Upper lobe of left lung (tissue), 6 donors: ENCODE measurements at regions not wholly inside any gene's neighbourhood (a gene's known extent, or its start where the extent isn't known, plus 50 kb on each side); places are given as distances from the start of the nearest gene placed in this dataset.

Experiments
- ATAC-seq, 2 donors: fragments of 200-7000 bp; cut with Tn5 transposase; one replicate each; pipeline ENCODE4 v1.9.1; 2022; ENCODE audit warnings: mild to moderate bottlenecking in 2 of 2, moderate library complexity in 2 of 2; ENCODE audit not compliant: low FRiP score in 2 of 2
- DNase-seq, 2 donors: peaks; one replicate each; pipeline ENCODE4 v3.0.0-alpha.2; 2019 to 2020
- H3K27ac ChIP-seq, 4 donors: fragments of 200-600 bp; sonication (generic); one replicate each; pipeline ENCODE4 v1.5.1; 2016 to 2019
- H3K27me3 ChIP-seq, 4 donors: fragments of 200-600 bp; sonication (generic); one replicate each; pipeline ENCODE4 v1.5.1; 2017 to 2019
- H3K36me3 ChIP-seq, 4 donors: fragments of 200-600 bp; sonication (generic); one replicate each; pipeline ENCODE4 v1.5.1; 2016 to 2019
- H3K4me1 ChIP-seq, 4 donors: fragments of 200-600 bp; sonication (generic); one replicate each; pipeline ENCODE4 v1.5.1; 2018 to 2019
- H3K4me3 ChIP-seq, 4 donors: fragments of 200-600 bp; sonication (generic); one replicate each; pipeline ENCODE4 v1.5.1; 2017 to 2019; ENCODE audit warnings: mild to moderate bottlenecking in 2 of 4, moderate library complexity in 1 of 4
- H3K9me3 ChIP-seq, 4 donors: fragments of 200-600 bp; sonication (generic); one replicate each; pipeline ENCODE4 v1.5.1; 2018 to 2019
- CTCF ChIP-seq, 6 experiments: fragments of 450-650 bp in 4 of 6; fragments of 200-600 bp in 2 of 6; sonication (generic) in 2 of 6; IDR thresholded peaks; one replicate each; pipeline ENCODE4 v1.5.1; 2016 to 2019; ENCODE audit warnings: antibody characterized with exemption in 6 of 6
- EP300 ChIP-seq, 4 donors: sonication (generic); formaldehyde crosslinking; IDR thresholded peaks; one replicate each; pipeline ENCODE4 v1.5.1; 2017; ENCODE audit warnings: antibody characterized with exemption in 4 of 4, control low read depth in 2 of 4
- POLR2A ChIP-seq, 4 donors: fragments of 450-650 bp; IDR thresholded peaks; one replicate each; pipeline ENCODE4 v1.5.1; 2016 to 2017; ENCODE audit warnings: antibody characterized with exemption in 4 of 4, mild to moderate bottlenecking in 2 of 4
- POLR2AphosphoS5 ChIP-seq, 2 donors: sonication (generic); formaldehyde crosslinking; IDR thresholded peaks; one replicate each; pipeline ENCODE4 v1.5.1; 2017; ENCODE audit warnings: antibody characterized with exemption in 2 of 2
- WGBS, 2 donors: methylation state at CpG; one replicate each; pipeline ENCODE4 v1.1.5; 2017 to 2018; 5-methylcytosine and 5-hydroxymethylcytosine counted together
- donor health status: DM: no; HTN: no; CAD: no; lungs with moderate emphysema.
- donor health status: DM: no; HTN: yes; CAD: no; lungs with severe emphysema.

DNA sequence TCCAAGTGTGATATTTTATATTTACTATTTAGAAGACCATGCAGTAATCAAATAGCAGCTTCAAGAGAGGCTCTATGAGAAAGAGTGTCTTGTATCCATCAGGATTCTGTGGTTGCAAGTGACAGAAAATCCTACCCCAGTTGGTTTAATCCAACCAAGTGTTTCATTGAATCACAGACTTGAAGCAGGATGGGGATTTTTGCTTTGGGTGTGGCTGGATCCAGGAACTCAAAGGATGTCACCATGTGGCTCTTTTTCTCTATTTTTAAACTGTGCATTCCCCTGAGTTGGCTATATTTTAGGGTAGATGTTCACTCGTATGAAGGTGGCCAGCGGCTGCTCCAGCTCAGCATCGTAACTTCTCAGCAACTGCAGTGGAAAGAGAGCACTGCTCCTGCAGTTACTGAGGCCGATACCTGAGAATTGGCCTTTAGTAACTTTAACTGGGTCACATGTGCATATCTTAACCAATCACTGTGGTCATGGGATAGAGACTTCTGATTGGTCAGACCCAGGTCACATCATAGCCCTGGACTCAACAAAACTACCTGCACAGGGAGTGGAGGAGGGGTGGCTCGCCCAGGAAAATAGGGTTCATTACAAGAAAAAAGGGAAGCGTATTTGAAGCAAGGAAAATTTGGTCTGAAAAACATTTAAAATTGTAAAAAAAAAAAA is 396.1 kb upstream of the SULF2 start:
- DNase-seq = no peak
- Histone ChIP-seq H3K27me3 (no peaks in the 10 kb centered on the region), H3K36me3 (no peaks in the 10 kb centered on the region), H3K9me3 (no peaks in the 10 kb centered on the region), H3K27ac (no peak overlapping the region), H3K4me3 (no peak overlapping the region), H3K4me1 (no peaks in the 10 kb centered on the region)
- TF ChIP-seq POLR2A (IDR thresholded peaks at IDR 0.05) (no peak), POLR2AphosphoS5 (IDR thresholded peaks at IDR 0.05) (no peak), EP300 (IDR thresholded peaks at IDR 0.05) (no peak), CTCF (IDR thresholded peaks at IDR 0.05) (no peak)
- WGBS, 2 donors = 74 to 79% methylated on average over 6 of the region's 6 CpGs
- ATAC-seq = no peak

DNA sequence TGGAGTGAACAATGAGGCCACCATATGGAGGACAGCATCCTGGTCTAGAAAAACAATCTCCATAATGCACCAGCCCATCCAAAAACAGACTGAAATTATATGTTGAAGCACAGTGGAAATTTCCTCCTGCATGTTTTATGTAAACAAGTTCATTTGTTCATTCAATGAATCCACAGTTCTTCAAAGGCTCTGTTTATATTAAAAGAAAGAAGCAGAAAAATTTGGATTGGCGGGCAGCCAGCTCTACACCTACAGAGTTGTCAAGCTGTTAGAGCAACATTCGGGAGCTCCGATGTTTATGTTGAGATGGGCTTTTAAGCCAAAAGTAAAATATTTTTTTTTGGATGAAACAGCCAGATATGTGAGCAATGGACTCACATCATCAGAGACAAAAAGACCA is 395.3 kb upstream of the SULF2 start:
- no peaks in the 10 kb centered on the region for H3K27me3 ChIP-seq
- no peaks in the 10 kb centered on the region for H3K36me3 ChIP-seq
- WGBS, 2 donors = 46 to 79% methylated on average over 3 of the region's 3 CpGs
- no peak for TF ChIP-seq POLR2AphosphoS5 (IDR thresholded peaks at IDR 0.05)
- no peak for TF ChIP-seq POLR2A (IDR thresholded peaks at IDR 0.05)
- no peak for TF ChIP-seq CTCF (IDR thresholded peaks at IDR 0.05)
- H3K9me3 ChIP-seq = no peaks in the 10 kb centered on the region
- ATAC-seq (no peak), DNase-seq (no peak)
- H3K27ac ChIP-seq = no peak overlapping the region
- H3K4me3 ChIP-seq = no peak overlapping the region
- H3K4me1 ChIP-seq = no peaks in the 10 kb centered on the region

- H3K4me1 ChIP-seq = no peaks in the 10 kb centered on the region
- no peak overlapping the region for H3K27ac ChIP-seq
- H3K9me3 ChIP-seq = no peaks in the 10 kb centered on the region
- H3K36me3 ChIP-seq = no peaks in the 10 kb centered on the region
- no peak overlapping the region for H3K4me3 ChIP-seq
- no peak for ATAC-seq
- DNase-seq = no peak
- 62 to 71% methylated on average over 3 of the region's 3 CpGs for WGBS, 2 donors
- TF ChIP-seq EP300 (IDR thresholded peaks at IDR 0.05) (no peak), POLR2AphosphoS5 (IDR thresholded peaks at IDR 0.05) (no peak), POLR2A (IDR thresholded peaks at IDR 0.05) (no peak), CTCF (IDR thresholded peaks at IDR 0.05) (no peak)
- no peaks in the 10 kb centered on the region for H3K27me3 ChIP-seq
These were observed 394.7 kb upstream of the SULF2 start for GRCh38 chr20:48180024-48180423.

DNA sequence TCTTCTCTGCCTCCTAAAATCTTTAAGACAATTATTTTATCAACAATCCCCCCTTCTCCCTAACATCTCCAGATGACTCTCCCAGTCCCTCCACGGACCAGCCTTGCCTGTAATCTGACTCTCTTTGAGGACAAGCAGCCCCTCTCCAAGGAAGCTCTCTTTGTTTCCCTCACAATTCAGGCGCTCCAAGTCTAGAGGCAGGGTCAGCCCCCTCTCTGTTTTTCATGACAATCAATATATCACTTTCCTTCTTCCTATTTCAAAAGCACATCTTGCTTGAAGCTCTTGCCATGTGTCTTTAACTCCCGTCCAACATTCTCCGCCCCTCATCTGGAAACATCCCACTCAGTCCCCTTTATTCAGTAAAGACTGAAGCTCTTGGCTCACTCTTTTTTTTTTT is 393.4 kb upstream of the SULF2 start:
- 78 to 83% methylated on average over 4 of the region's 4 CpGs for WGBS, 2 donors
- DNase-seq = no peak
- TF ChIP-seq EP300 (IDR thresholded peaks at IDR 0.05) = no peak
- TF ChIP-seq POLR2A (IDR thresholded peaks at IDR 0.05) = no peak
- no peak for TF ChIP-seq CTCF (IDR thresholded peaks at IDR 0.05)
- TF ChIP-seq POLR2AphosphoS5 (IDR thresholded peaks at IDR 0.05) = no peak
- H3K9me3 ChIP-seq = peaks cover 0 to under 1% (median 0%) of the 10 kb centered on the region in 4 donors
- no peaks in the 10 kb centered on the region for H3K27me3 ChIP-seq
- H3K4me3 ChIP-seq = no peak overlapping the region
- H3K27ac ChIP-seq = no peak overlapping the region
- no peaks in the 10 kb centered on the region for H3K4me1 ChIP-seq
- ATAC-seq = no peak
- no peaks in the 10 kb centered on the region for H3K36me3 ChIP-seq

- ATAC-seq (no peak), DNase-seq (no peak)
- H3K27ac ChIP-seq = no peak overlapping the region
- no peak overlapping the region for H3K4me3 ChIP-seq
- 68 to 88% methylated on average over 8 of the region's 8 CpGs for WGBS, 2 donors
- no peaks in the 10 kb centered on the region for H3K4me1 ChIP-seq
- peaks cover 0 to 9% (median 3%) of the 10 kb centered on the region in 4 donors for H3K9me3 ChIP-seq
- H3K36me3 ChIP-seq = no peaks in the 10 kb centered on the region
- H3K27me3 ChIP-seq = no peaks in the 10 kb centered on the region
- TF ChIP-seq POLR2A (IDR thresholded peaks at IDR 0.05) (no peak), EP300 (IDR thresholded peaks at IDR 0.05) (no peak), CTCF (IDR thresholded peaks at IDR 0.05) (no peak), POLR2AphosphoS5 (IDR thresholded peaks at IDR 0.05) (no peak)
These were observed 391.8 kb upstream of the SULF2 start for GRCh38 chr20:48177058-48177457.
